NCI-H2196 treated with DMSO at 0.1 percent for 48 hours (cell line): ENCODE measurements at regions not wholly inside any gene's neighbourhood (a gene's known extent, or its start where the extent isn't known, plus 50 kb on each side); places are given as distances from the start of the nearest gene placed in this dataset.
"Not testable (repeated sequence)": the region's sequence is repeated elsewhere in the genome, so short reads cannot be mapped to it uniquely, and the experiment has no call there.

Experiments used
- DNase-seq: peaks from one replicate; lab custom pipeline; 2025; ENCODE audit not compliant: unreplicated experiment; lab: John Stamatoyannopoulos, UW

- DNase-seq = no peak
Measured at GRCh38 chr11:69205743-69206612, 50.2 kb downstream of the SMIM38 start.

GRCh38 chr11:69206613-69206965 lies 50.9 kb downstream of the SMIM38 start:
- DNase-seq = not testable (repeated sequence)

DNA sequence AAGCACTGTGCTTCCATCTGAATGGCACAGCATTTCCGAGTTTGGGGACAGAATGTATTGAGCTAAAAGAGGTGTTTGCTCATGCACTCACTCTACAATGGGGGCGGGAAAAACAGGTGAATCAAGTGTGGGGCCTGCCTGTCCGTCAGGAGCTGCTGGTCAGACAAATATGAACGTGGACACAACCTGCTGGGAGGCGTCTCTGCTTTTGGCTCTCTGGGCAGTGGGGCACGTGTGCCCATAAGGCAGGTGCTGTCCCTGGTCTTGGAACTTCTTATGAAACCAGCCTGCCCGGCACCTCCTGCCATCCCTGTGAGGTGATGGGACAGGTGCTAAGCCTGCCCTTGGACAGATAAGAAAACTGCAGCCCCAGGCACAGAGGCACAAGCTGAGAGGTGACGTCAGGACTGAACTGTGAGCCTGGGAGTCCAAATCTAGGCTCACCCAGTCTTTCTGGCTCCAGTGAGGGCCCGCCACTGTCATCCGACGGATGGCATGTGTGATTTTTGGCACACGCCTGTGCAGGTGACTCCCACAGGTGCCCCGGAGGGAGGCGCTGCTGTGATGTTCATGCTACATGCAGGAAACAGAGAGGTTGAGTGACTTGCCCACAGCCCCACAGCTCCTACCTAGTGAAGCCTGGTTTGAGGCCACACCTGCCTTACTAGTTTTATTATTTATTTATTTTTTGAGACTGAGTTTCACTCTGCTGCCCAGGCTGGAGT lies 51.6 kb downstream of the SMIM38 start:
- no peak for DNase-seq

DNA sequence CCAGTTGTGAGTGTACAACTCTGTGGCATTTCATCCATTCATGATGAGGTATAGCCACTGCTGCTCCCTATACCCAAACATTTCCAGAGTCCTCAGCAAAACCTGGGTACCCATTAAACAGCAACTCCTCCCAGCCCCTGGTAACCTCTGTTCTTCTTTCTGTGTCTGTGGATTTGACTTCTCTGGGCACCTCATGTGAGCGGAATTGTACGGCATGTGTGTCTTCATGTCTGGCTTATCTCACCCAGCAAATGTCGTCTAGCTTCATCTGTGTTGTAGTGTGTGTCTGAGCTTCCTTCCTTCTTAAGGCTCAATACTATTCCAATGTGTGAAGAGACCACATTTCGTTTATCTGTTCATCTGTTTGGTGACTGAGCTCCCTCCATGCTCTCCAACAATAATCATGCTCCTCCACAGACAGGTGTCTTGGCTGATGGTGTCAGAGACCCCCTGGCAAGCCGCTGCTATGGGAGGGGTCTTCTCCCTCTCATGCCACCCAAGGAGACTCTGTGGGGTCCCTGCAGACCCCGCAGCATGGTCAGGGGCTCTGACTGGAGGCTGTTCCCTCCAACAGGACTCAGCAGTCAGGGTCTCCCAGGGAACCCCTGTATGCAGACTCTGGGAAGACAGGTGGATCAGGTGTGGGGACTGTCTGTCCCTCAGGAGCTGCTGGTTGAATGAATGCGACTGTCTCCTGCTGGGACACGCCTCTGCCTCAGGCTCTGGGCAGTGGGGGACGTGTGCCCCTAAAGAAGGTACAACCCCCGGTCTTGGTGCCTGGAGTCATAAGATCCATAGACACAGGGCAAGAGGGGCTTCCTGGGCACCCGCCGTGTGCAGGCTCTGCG lies 52.7 kb downstream of the SMIM38 start:
- DNase-seq = no peak

DNA sequence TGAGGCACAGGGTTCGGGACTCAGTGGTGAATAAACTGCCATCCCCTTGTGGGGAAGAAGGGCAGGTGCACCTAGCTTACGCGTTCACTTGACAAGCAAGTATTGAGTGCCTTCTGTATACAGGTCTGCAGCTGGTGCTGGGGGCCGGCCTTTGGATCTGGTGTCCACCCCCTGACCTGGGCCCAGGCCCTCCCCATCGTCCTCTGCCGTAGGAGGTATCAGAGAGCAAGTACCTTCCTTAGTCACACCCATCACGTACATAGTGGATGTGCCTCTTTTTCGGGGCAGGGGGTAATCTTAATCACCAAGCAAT lies 53.3 kb downstream of the SMIM38 start:
- DNase-seq = no peak

DNA sequence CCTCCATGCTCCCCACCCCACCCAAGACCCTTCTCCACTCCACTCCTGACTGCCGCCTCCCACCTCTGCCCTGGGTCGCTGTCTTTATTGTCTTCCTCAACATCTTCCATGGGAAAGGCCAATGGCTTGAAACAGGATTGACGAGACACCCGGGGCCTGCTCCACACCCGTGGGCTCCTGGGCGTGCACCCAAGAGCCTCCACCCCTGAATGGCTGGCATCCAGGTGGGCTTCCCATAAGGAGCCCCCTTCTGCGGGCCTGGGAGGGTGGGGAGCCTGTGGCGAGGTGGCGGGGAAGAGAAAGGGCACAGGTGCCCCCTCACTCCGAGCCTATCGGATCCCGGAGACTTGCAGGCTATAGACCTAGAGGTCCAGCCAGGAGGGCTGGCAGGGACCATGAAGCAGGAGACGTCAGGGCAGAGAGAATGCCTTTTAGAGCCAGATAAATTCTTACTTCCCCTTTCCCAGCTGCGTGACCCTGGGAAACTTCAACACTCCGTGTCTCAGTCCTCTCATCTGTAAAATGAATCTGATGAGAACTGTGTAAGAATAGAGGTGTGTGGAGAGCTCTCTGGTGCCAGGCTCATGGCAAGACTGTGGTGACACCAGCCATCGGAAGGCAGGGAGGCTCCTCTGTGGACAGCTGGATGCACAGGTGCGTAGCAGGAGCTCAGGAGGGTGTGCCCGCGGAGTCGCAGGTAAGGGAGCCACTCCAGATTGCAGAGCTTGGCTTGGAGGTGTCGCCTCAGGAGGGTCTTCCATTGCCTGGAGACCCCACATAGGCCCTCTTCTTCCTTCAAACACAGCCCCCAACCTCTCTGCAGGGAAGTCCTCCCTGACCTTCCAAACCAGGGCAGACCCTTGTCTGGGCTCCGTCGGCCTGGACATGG lies 53.9 kb downstream of the SMIM38 start:
- DNase-seq = no peak

- DNase-seq = no peak
Measured at GRCh38 chr11:69210310-69211035, 54.7 kb downstream of the SMIM38 start.

- no peak for DNase-seq
Measured at GRCh38 chr11:69211540-69211919, 55.8 kb downstream of the SMIM38 start.

DNA sequence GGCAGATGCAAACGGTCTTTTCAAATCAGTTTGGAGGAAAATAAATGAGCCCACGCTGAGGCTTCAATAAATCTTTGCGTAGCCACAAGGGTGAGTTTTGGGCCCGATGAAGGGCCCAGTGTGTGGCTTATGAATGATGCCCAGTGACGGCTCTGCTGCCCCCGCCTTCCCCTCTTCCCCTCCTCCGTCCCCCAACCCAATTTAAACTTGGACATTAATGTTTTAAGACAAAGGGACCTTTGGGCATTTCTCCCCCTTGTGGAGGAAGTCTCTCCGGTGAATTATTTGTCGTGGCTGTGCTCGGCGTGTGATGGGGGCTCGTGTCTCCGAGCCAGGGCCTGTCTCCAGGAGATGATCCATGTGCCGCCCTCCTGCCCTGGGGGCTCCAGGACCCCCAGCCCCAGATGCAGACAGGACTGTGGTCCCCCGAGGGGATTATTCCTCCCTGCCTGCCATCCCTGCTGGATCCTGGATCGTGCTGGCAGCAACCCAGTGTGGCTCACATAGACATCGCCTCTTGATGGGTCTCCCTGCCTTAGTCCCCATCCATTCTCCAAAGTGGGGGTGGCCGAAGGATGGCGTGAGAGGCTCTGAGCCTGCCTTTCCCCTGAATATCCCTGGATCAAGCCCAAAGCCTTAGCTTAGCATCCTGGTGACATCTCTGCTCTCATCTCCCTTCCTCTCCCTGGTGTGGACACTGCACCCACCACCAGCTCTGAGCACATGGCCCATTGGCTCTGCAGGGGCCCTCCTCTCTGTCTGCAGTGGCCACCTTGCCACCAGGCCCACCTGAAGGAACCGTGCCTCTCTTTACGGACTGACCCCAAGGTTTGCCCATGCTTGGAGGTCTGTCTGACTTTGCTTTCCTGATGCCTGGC lies 56.4 kb downstream of the SMIM38 start:
- no peak for DNase-seq

DNA sequence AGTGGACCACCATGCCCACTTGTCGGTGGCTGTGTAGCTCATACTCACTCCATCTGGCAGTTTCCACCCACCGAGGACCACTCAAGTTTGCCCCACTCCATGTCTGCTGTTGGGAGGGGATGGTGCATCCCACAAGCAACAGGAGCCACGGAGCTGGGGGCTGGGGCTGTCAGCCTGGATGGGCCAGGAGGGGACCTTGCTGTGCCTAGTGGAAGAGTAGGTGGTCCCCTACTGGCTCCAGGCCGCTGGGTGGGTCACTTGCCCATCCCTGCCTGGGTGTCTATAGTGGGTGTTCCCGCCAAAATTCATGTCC lies 57.0 kb downstream of the SMIM38 start:
- no peak for DNase-seq

- DNase-seq = no peak
Measured at GRCh38 chr11:69213316-69213715, 57.6 kb downstream of the SMIM38 start.

- DNase-seq = no peak
Measured at GRCh38 chr11:69213964-69214363, 58.2 kb downstream of the SMIM38 start.

DNA sequence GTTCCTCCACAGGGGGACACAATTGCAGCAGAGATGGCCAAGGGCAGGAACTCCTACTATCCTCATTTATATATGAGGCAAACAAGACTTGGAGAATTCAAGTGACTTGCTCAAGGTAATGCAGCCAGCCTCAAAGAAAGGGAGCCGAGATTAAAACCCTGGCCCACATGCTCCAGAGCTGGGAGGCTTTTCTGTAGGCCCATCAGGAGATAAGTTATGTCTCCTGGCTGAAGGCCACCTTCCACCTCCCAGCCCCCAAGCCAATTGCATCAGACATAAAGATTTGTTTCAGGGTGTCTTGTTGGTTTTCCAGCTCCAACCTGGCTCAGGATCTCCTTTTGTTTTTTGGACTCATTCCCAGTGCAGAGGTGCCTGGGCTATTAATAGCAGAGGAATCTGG lies 59.5 kb downstream of the SMIM38 start:
- DNase-seq = no peak

- DNase-seq = no peak
Measured at GRCh38 chr11:69215784-69216415, 60.2 kb downstream of the SMIM38 start.

- DNase-seq = no peak
Measured at GRCh38 chr11:69216647-69217051, 60.9 kb downstream of the SMIM38 start.

- DNase-seq = peak; percentile 12
Measured at GRCh38 chr11:69217276-69218105, 61.8 kb downstream of the SMIM38 start.

GRCh38 chr11:69218271-69218682 lies 62.5 kb downstream of the SMIM38 start:
- no peak for DNase-seq
